Embryonic facial prominence (tissue), 1 donor: ENCODE measurements at regions not wholly inside any gene's neighbourhood (a gene's known extent, or its start where the extent isn't known, plus 50 kb on each side); places are given as distances from the start of the nearest gene placed in this dataset.

Experiments used
- DNase-seq: peaks from one replicate; pipeline ENCODE4 v3.0.0-alpha.2; 2016; ENCODE audit errors: extremely low spot score

DNA sequence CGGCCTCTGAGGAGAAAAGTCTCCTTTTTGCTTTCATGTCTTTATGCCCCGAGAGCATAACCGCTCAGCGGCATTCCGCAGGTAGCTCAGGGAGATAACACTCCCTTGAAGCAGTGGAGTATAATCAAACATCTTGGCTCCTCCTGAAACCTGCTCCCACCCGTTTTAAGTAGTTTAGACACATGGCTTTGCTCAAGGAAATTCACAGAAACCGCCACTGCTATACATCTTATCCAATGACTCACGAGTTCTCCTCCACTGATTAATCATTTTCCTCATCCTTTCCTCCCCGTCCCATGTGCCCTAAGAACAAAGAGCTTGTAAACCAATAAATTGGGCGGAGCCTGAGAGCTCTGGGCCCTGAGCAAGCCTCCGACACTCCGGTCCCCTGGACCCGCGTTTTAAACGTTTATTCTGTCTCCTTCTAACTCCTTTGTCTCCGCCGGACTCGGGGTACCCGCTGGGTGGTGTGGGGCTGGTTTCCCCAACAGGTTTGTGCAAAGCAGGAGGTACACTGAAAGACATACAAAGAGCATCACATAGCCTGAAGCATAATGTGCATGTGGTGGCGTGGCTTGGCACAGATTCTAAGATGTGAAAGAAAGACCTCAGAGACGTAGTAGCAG is 401.2 kb downstream of the TLL1 start:
- no peak for DNase-seq

DNA sequence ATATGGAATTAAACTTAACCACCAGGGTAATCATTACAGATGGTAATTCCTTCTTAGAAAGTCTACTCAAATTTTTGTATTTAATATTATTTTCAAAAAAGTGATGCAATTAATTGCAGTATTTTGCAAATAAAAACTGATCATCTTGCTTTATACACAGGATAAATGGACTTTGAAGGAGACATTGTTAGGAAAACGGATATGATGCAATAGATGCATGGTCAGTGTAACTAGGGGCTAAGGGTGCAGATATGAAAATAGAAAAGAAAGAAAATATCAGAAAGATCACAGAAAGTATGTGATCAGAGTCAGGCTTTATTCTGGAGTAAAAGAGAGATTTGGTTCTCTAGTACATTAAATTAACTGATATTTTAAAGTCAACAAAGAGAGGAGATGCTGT is 401.7 kb downstream of the TLL1 start:
- no peak for DNase-seq

DNA sequence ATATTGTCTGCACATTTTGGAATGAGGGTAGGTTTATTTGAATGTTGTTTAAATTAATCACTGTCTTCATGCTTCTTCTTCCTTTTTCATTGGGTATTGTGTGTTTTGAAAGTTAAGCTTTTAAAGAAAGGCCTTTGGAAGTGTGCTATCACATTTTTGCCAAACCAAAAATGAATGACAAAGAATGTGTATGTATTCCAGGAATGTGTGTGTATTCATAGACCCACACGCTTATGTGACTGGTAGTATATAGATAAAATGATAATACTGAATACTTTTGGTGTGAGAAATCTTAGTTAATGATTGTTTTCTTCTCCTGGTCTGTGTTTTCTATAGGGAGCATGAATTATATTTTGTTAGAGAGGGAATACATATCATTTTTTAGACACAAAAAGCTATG is 404.4 kb downstream of the TLL1 start:
- no peak for DNase-seq

DNA sequence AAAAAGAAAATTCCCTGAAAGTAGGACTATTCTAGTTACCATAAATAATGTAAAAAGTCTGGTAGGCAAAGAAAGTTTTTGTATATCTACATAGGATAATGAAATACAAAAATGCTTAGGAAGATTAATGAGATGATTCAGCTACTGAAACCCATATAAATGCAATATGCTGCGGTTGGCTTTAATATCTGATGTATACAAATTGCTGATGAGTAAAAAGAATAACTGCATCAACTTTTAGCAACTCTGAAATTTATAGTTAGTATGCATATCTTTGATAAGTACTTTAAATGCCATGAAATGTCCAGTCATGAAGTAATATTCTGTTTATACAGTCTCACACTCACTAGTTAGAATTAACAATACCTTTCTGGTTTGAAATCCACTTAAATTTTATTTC is 404.8 kb downstream of the TLL1 start:
- no peak for DNase-seq

DNA sequence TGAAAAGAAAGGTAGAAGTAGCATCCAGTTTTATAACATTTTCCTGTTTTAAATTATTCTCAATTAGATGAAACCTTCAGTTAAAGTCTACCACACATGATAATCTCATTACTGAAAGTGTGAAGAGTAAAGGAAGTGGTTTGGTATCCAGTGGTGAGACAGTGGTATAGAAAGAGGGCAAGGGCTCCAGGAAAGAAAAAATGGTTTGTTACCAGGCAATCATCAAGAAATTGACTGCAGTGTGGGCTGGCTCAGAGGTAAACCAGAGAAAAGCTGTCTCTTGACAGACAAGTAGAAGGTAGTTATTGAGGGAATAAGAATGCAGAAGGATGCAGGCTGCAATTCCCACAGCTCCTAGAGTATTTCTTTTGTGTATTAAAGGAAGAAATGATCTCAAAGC is 406.2 kb downstream of the TLL1 start:
- no peak for DNase-seq

DNA sequence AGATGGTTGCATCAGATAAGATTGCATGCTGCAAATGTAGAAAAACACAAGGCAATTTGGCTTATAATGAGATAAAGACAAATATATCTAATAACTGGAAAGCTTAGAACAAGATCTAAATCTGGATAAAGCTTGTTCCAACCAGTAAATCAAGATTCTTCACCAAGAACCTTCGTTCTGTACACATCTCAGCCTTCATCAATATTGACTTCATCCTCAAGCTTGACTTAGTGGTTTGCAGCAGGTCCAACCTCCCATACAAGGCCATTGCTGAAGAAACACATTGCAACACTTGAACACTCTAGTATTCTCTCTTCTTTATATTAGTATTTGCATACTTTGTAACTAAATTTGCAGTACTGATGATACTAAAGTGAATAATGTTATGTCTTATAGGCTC is 407.6 kb downstream of the TLL1 start:
- DNase-seq, result no peak

DNA sequence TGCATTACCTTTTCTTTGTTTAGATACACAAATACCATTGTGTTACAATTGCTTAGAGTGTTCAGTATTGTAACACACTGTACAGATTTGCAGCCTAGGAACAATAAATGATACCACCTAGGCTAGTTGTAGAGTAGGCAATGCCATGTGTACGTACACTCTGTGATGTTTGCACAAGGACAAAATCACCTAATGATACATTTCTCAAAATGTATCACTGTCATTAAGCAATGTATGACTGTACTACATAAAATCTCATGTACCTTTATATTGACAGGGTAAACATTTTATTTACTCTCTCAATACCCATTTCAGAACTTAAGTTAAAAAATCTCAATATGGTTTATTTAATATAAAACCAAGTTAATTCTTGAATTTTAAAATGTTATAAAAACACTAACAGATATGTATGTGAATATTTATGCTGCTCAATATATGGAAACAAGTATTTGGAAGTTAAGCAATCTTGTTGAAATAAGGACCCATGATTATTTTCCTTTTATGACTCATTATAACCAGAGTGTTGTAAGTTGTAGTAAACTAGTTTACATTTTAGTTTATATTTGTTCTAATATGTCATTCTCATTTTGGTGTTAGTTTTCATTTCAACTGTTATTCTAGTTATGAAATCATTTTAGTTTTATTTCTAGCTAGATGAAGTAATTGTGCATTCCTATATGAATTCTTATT is 409.2 kb downstream of the TLL1 start:
- no peak for DNase-seq

DNA sequence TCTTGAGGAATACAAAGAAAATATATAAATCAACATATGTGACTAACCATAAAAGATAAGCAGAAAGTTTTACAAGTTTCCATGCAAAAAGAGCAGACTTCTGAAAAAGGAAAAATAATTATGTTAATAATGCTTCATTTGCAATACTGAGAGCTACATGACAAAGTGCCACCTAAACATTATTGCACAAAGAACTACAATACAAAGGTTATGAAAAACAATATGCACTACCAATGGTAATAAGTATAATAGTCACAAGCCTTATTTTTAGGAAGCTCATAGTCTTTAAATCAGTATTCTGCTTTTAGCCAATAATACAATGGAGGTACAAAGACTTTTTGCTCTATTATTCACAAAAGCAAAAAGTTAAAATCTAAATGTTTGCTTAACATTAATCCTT is 411.2 kb downstream of the TLL1 start:
- no peak for DNase-seq

DNA sequence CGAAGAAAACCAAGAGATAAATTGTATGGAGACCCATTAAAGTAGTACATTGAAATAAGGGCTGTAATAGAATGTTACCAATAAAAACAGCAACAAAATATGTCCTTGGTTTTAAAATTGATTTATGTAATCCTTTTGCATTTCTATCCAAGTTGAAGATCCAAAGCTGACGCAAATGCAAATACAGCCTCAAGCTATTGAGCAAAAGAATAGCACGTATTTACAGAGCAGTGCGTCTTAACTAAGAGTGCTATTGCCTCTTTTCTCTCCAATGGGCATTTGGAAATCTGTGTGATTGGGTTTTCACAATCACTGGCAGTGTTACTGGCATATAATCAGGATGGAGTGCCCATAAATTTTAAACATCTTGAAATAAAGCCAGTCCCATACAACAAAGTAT is 417.4 kb downstream of the TLL1 start:
- DNase-seq, result no peak

DNA sequence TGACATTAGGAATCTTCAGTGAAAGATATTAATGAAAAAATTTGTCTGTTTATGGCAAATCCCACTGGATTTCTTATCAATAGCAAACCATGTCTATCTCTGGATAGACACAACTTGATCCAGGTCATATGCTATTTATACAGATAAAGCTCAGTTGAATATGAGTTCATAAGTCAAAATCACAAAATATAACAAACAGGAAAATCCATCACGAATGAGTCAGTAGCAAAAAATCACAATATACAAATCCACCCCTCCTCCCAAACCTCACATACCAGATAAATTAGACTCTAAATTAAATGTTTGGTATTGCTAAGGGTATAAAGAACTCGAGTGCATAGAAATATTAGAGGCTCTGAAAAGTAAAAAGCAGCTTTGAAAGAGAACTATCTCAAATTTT is 420.5 kb downstream of the TLL1 start:
- no peak for DNase-seq

DNA sequence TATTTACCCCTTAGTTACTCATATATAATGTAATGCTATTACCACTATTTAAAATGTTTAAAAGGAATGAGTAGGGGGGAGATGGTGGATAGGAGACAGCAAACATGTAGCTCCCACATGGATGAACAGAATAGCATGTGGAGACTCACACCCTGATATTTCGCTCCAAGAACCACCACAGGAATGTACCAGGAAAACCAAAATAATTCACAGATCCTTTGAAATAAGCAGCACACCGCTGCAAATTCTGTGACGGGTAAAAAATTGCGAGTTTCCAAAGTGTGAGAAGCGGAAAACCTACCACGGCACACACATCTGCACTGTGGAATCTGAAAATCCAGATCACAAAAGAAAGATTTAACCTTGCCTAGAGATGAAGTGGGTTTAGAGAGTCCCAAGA is 428.2 kb downstream of the TLL1 start:
- no peak for DNase-seq

DNA sequence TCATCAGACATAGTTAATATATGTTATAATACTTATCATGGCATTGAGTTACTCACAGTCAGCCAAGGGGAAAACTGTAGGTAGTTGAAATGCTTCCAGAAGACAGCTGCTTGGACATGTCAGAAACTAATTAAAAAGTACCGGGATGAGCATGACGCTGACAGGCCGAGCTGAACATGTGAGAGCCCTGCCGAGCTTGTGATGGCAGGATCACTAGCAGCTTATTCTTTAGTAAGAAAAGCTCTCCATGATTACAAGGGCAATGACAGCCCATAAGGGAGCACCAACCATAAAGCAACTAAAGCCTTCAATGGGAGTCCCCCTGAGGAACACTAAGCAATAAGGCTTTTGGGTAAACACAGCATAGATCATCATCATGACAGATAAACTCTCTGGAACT is 435.6 kb downstream of the TLL1 start:
- DNase-seq, result no peak

DNA sequence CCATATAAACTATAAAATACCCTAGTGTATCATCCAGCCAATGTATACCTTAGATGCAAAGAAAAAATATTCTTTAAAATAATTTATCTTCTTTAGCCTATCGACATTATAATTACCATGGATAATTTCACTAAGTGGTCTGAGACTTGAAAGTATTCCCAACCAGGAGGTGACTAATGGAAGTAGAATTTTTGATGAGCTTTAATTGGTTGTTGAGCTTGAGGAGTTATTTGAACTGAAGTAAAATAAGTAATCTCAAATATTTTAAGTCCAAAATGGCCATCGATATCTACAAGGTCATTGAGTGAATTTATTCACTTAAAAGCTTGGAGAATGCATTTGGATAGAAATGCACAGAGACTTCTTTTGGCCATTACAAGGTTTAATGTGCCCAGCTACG is 436.2 kb downstream of the TLL1 start:
- DNase-seq, result no peak

DNA sequence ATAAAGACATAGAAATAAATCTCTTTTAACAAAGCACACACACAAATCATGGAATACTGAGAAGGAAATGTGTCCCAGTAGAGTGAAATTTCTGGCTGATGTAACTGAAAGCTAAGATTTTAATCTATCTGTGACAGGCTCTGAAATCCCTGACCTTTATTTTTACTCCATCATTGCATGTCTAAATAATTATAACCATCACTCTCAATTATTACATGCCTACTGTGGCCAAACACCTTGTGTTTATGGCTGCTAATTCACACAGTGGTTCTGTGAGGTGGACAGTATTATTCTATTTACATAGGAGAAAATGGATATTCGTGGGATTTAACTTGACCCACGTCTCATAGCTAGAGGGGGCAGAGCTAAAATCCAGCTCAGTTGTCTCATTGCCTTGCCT is 438.1 kb downstream of the TLL1 start:
- no peak for DNase-seq

DNA sequence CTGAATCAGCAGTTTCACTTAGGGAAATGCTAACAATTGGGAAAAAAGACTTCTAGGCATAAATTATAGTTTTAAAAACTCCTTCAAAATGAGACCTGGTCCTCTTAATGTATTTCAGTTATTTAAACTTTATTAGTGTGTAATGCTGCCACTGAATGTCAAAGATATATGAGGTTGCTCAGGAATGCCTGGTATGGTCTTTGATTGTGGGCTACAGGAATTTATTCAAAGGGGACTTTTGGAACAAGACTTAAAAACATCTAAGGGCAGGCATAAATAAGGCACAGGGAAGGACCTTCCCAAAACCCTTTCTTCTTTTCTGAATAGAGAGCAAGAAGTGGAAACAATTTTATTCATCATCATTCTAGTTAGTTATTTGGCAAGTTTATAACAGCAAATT is 439.1 kb downstream of the TLL1 start:
- no peak for DNase-seq

DNA sequence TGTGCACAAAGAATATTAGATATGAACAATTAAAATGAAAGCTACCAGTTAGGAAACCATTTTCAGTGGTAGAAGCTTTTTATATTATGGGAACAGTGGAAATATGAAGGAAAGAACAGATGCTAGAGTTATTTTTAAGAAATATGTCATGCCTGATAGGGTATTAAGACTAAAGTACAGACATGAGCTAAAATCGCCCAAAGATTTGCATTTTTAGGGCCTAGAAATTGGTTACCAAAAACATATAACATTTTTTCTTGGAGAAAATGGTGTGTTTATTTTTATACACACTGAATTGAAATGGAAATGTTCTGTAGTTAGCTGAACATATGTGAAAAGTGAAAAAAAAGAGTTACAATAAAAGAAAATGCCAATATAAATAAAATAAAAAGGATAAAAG is 441.9 kb downstream of the TLL1 start:
- no peak for DNase-seq

DNA sequence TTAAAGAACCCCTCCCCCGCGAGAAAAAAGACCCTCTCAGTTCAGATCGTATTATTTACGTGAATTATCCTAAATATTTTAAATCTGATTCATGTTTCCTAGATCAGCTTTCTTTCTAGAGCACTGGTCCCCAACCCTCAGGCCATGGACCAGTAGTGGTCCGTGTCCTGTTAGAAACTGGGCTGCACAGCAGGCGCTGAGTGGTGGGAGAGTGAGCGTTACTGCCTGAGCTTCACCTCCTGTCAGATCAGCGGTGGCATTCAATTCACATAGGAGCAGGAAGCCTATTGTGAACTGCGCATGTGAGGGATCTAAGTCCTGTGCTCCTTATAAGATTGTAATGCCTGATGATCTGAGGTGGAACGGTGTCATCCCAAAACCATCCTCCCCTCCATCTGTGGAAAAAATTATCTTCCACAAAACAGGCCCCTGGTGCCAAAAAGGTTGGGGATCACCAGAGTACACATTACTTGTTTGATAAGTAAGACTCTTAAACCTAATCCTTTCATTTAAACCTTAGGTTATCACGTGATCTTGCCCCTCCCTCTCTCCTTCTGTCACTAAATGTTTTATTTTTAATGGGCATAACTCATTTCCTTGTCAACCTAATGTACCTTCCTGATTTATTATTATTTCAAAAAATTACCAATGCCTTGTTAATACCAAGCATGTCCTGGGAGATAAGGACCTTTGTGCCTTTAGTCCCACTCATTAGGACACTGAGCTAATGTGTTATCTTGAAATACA is 442.9 kb downstream of the TLL1 start:
- no peak for DNase-seq

DNA sequence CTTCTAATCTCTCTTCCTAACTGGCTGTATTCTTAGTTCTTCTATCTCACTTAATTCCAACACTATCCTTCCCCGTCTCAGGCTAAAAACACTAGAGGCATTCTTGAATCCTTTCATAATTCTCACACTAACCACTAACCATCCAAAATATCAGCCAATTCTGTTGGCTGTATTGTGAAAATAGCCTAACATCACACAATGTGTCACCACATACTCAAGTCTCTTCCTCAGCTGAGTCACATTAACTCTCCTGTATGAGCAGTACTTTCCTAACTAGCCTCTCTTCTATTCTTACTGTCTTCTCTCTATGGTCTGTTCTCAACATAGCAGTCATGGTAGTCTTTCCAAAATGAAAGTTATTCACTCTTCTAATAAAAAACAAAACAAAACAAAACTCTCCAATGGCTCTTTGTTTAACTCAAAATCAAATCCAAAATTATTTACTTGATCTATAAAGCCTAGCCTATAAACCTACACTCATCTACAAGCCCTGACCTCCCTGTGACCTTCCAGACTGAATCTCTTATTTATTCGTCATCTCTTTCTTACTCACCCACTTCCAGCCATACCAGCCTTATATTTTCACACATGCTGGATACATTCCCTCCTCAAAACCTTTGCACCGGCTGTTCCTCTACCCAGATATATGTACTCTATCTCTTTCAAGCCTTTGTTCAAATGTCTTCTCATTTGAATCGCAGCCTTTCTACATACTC is 445.9 kb downstream of the TLL1 start:
- DNase-seq, result no peak

DNA sequence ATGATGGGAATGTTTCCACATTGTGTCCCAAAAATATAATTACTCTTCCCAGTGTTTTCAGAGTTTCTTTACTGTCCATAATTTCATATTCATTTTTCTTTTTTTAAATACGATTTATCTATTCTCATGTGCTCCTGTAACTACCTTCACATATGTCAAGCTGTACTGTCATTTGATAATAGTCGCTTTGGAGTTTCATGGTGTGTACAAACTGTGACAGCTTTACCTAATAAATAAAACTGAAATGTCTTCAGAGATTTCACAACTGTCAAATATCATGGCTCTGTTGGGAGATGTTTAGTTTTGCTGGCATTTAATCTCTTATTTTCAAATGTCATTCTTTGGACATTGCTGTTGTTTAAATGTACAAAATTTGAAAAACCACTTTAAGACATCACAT is 450.2 kb downstream of the TLL1 start:
- no peak for DNase-seq

DNA sequence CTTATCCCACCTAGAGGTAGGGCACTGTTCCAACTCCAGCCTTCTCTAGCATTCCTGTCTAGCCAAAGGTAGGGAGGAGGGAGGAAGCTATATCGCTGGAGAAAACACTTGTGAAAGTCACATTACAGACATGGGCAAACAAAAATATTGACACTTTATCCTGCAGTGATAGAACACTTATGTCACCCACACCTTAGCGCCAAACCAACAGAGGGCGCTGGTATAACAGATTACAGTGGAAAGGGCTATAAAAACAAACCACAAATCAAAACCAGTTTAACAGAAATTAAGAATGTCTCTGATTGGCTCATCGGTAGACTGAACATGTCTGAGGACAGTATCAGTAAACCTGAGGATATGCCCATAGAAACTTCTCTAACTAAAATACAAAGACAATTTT is 451.3 kb downstream of the TLL1 start:
- no peak for DNase-seq

DNA sequence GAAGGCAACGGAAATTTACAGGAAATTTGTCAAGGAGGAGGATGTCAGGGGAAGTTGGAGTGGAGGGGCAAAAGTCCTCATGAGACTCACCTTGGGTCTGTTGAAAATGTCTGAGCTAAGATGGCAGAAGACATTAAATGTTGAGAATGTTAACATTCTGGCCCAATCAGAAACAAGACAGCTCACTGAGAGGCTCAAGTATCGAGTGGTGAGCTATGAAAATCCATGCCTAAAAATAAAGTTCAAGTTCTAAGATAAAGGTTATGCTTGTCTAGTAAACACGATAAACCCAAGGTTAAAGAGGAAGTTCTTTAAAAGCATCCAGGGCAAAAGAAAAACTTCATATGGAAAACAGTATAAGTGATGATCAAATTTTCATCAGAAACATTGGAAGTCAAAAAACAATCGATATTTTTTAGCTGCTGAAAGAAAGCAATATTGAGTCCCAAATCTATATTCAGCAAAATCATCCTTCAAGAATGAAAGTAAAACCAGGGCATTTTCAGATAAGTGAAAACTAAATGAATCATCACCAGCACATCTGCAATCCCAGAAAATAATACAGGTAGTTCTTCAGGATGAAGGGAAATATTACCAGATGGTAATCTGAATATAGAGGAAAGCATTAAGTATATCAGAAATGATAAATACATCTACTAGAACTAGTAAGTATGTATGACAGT is 462.4 kb downstream of the TLL1 start:
- no peak for DNase-seq

DNA sequence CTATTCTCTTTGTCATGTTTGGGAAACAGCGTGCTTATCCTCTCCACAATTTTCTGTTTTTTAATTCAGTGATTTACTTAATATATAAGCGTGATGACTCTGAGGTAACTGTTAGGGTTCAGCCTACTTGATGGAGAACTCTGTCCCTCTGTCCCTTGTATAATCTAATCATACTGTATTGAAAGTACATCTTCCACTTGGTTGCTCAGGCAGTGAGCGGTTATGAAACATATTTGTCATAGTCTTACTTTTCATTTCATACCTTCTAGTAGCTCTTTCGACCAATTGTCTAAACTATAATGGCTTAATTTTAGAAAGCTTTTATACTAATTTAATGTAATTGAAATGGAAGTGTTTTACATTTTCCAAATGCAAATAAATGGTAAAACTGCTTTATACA is 469.0 kb downstream of the TLL1 start:
- no peak for DNase-seq
